CD4-positive, alpha-beta memory T cell (primary cell): ENCODE measurements at regions not wholly inside any gene's neighbourhood (a gene's known extent, or its start where the extent isn't known, plus 50 kb on each side); places are given as distances from the start of the nearest gene placed in this dataset.

Experiments used
- CTCF ChIA-PET: fragments of 350-600 bp; sonication (Branson Sonifier 250); formaldehyde crosslinking; loops from one replicate; lab custom pipeline; 2021; ENCODE audit warnings: inconsistent platforms; ENCODE audit not compliant: partially characterized antibody; lab: Charles Lee
- POLR2A ChIA-PET: fragments of 350-600 bp; sonication (Branson Sonifier 250); formaldehyde crosslinking; loops from one replicate; lab custom pipeline; 2021; ENCODE audit not compliant: partially characterized antibody; lab: Charles Lee
- DNase-seq, 5 donors: peaks; one replicate each; pipeline versions ENCODE4 v3.0.0 to v3.0.0-alpha.2; 2020 to 2022; ENCODE audit warnings: mixed read lengths in 1 of 5
- H3K27ac ChIP-seq: one replicate; pipeline ENCODE4 v1.7.0; 2013; ENCODE audit warnings: low read depth, low read length
- H3K27me3 ChIP-seq: 2 replicates; pipeline ENCODE4 v1.7.0; 2013; ENCODE audit warnings: mild to moderate bottlenecking, low read length, moderate library complexity; ENCODE audit not compliant: insufficient read depth
- H3K36me3 ChIP-seq: 2 replicates; pipeline ENCODE4 v1.7.0; 2013; ENCODE audit warnings: mild to moderate bottlenecking, low read length, moderate library complexity; ENCODE audit not compliant: insufficient read depth
- H3K4me1 ChIP-seq: 2 replicates; pipeline ENCODE4 v1.7.0; 2013; ENCODE audit warnings: mild to moderate bottlenecking, low read length, moderate library complexity; ENCODE audit not compliant: insufficient read depth
- H3K4me3 ChIP-seq, 2 donors: one replicate each; pipeline ENCODE4 v1.7.0; 2013; ENCODE audit warnings: low read length in 2 of 2, mild to moderate bottlenecking in 1 of 2
- H3K9me3 ChIP-seq, 2 donors: one replicate each; pipeline ENCODE4 v1.7.0; 2013; ENCODE audit warnings: low read length in 2 of 2, control low read depth in 1 of 2; ENCODE audit not compliant: control insufficient read depth in 1 of 2
- H3K27ac Mint-ChIP-seq, 7 donors: one replicate each; pipeline ENCODE4 v1.8.0; 2020 to 2021; ENCODE audit warnings: mixed read lengths in 7 of 7, mild to moderate bottlenecking in 6 of 7, inconsistent platforms in 3 of 7, moderate library complexity in 3 of 7
- H3K27me3 Mint-ChIP-seq, 2 donors: one replicate each; pipeline ENCODE4 v1.8.0; 2020 to 2021; ENCODE audit warnings: mixed read lengths in 2 of 2
- H3K36me3 Mint-ChIP-seq, 2 donors: one replicate each; pipeline ENCODE4 v1.8.0; 2020 to 2021; ENCODE audit warnings: mixed read lengths in 2 of 2, inconsistent platforms in 1 of 2, mild to moderate bottlenecking in 1 of 2
- H3K4me1 Mint-ChIP-seq, 4 donors: one replicate each; pipeline ENCODE4 v1.8.0; 2020 to 2021; ENCODE audit warnings: mixed read lengths in 4 of 4, mild to moderate bottlenecking in 1 of 4
- H3K4me3 Mint-ChIP-seq, 8 donors: one replicate each; pipeline ENCODE4 v1.8.0; 2020 to 2021; ENCODE audit warnings: mixed read lengths in 8 of 8, mild to moderate bottlenecking in 7 of 8, moderate library complexity in 6 of 8, inconsistent platforms in 3 of 8
- H3K9me3 Mint-ChIP-seq, 8 donors: one replicate each; pipeline ENCODE4 v1.8.0; 2020 to 2021; ENCODE audit warnings: mixed read lengths in 8 of 8, mild to moderate bottlenecking in 5 of 8, inconsistent platforms in 3 of 8, moderate library complexity in 1 of 8
- intact Hi-C: fragments of 100-400 bp; cut with micrococcal nuclease; formaldehyde crosslinking; loops from one replicate; pipeline ENCODE4 v1.15.1; 2023

DNA sequence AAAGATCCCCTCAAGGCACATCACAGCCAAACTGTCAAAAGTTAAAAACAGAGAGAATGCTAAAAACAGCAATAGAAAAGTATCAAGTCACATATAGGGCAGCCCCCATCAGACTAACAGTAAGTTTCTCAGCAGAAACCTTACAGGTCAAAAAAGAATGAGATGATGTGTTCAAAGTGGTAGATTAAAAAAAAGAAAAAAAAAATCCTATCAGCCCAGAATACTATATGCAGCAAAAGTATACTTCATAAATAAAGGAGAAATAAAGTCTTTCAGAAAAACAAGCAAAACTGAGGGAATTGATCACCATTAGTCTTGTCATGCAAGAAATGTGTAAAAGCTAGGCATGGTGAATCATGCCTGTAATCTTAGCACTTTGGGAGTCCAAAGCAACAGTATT is 99.9 kb upstream of the RAD23B start:
- Mint-ChIP-seq H3K27me3 (peaks cover 20 to 30% of the 10 kb centered on the region in 2 donors), H3K27ac (no peak overlapping the region)
- POLR2A ChIA-PET = no interaction called here

DNA sequence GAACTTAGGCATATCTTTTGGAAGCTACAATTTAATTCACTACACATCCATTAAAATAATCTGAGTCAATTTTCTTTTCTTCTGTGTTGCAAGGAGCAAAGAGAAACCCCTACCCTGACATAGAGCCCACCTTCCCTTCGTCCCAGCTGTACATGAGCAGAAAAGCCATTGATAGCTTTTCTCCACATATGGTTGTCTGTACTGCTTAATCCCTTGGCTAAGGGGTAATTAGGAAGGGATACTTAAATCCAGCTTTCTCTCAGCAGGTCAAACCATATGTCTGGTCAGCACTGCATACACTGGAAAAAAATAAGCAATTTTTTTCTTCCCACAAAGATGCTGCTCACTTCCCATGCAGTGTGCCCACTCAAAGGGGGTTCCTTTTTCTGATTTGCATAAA is 94.7 kb upstream of the RAD23B start:
- Histone ChIP-seq H3K36me3 (no peaks in the 10 kb centered on the region), H3K4me1 (no peaks in the 10 kb centered on the region), H3K27ac (no peak overlapping the region), H3K27me3 (no peaks in the 10 kb centered on the region), H3K9me3 (no peaks in the 10 kb centered on the region), H3K4me3 (no peak overlapping the region)
- peaks cover 0 to 10% (median 7%) of the 10 kb centered on the region in 8 donors for H3K9me3 Mint-ChIP-seq
- peaks cover 4 to 16% of the 10 kb centered on the region in 2 donors for H3K27me3 Mint-ChIP-seq
- H3K27ac Mint-ChIP-seq = no peak overlapping the region
- DNase-seq = no peak
- H3K4me3 Mint-ChIP-seq = no peak overlapping the region
- intact Hi-C loops = no loop called here
- CTCF ChIA-PET = no interaction called here
- POLR2A ChIA-PET = no interaction called here
- no peaks in the 10 kb centered on the region for H3K36me3 Mint-ChIP-seq
- H3K4me1 Mint-ChIP-seq = no peaks in the 10 kb centered on the region

More for the DNA sequence above, 99.9 kb upstream of the RAD23B start:
- Histone ChIP-seq H3K9me3 (no peaks in the 10 kb centered on the region), H3K4me3 (no peak overlapping the region), H3K4me1 (no peaks in the 10 kb centered on the region), H3K27ac (no peak overlapping the region), H3K27me3 (no peaks in the 10 kb centered on the region), H3K36me3 (no peaks in the 10 kb centered on the region)
- intact Hi-C loops = no loop called here
- Mint-ChIP-seq H3K4me3 (no peak overlapping the region), H3K36me3 (no peaks in the 10 kb centered on the region), H3K9me3 (peaks cover 5 to 32% (median 24%) of the 10 kb centered on the region in 8 donors), H3K4me1 (no peaks in the 10 kb centered on the region)
- CTCF ChIA-PET = interaction anchor here (0.9 to 1.4 kb wide), 2 partner anchors 8 to 158 kb away, joined by 4 read pairs; no protein-coding TSS in a partner anchor
- DNase-seq = no peak

DNA sequence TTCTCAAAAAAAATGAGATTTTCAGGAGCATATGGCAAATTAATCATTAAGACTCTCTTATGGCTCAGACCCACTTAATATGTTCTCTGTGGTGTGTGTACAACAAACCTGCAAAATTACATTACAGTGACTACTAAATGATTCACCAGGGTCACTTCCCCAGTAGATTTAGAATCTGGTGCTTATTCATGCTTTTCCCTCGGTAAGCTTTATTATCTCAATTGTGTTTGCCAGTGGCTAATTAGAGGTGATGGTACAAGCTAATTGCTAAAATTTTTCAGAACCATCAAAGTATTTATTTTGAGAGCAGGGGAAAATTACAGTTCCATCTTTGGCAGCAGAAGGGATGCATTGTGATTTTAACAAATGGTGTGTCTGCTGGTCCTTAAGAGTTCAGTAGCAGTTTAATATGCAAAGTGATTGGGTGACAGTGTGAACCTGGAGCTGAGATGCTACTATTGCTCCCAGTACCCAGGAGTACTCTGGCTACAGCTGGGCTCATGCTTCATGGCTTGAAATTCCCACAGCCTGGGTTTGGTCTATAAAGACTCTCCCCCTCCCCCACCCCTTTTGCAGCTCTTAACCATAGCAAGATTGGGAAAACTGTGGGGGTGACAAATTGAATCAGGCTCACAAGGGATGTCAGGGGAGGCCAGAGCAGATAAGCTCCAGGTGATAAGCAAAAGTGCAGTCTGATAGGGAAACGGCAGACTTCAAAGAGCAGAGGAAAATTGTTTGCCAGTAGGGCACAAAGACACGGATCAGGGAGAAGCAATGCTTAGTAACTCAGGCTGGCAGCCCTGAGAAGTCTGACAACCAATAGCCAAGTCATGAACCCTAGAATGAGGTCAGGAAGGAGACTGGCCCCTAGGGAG is 92.8 kb upstream of the RAD23B start:
- H3K27me3 ChIP-seq = no peaks in the 10 kb centered on the region
- Mint-ChIP-seq H3K4me1 (no peaks in the 10 kb centered on the region), H3K27ac (no peak overlapping the region), H3K4me3 (no peak overlapping the region), H3K27me3 (peaks cover 4 to 14% of the 10 kb centered on the region in 2 donors), H3K36me3 (no peaks in the 10 kb centered on the region), H3K9me3 (no peaks in the 10 kb centered on the region)
- DNase-seq = no peak
- intact Hi-C loops = no loop called here
- no peaks in the 10 kb centered on the region for H3K36me3 ChIP-seq
- POLR2A ChIA-PET = no interaction called here
- no peaks in the 10 kb centered on the region for H3K9me3 ChIP-seq
- CTCF ChIA-PET = interaction anchor here (2.1 kb wide), 1 partner anchor 151 kb away, joined by 7 read pairs; no protein-coding TSS in a partner anchor
- no peak overlapping the region for H3K27ac ChIP-seq
- no peaks in the 10 kb centered on the region for H3K4me1 ChIP-seq
- no peak overlapping the region for H3K4me3 ChIP-seq

DNA sequence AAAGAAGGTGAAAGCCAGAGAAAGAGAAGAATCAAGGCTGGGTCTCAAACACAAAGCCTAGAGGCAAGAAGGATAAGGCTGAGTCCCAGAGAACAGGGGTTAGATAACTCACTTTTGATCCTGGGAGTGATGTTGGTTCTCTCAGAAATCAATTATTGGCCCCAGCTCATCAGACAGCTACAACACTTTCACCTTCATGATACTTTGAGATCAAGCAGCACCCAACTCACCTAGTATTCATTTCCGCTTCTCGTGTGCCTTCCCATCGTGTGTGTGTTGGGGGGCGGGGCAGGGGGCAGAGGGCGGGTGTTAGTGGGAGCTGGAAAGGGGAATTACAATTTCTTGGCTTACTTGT is 92.2 kb upstream of the RAD23B start:
- Mint-ChIP-seq H3K4me1 (no peaks in the 10 kb centered on the region), H3K27ac (no peak overlapping the region), H3K4me3 (no peak overlapping the region), H3K9me3 (no peaks in the 10 kb centered on the region), H3K36me3 (no peaks in the 10 kb centered on the region), H3K27me3 (peaks cover 5 to 15% of the 10 kb centered on the region in 2 donors)
- H3K4me1 ChIP-seq = no peaks in the 10 kb centered on the region
- no peaks in the 10 kb centered on the region for H3K9me3 ChIP-seq
- H3K27me3 ChIP-seq = no peaks in the 10 kb centered on the region
- intact Hi-C loops = no loop called here
- no peak overlapping the region for H3K27ac ChIP-seq
- CTCF ChIA-PET = interaction anchor here (2.1 kb wide), 1 partner anchor 150 kb away, joined by 7 read pairs; no protein-coding TSS in a partner anchor
- no peak overlapping the region for H3K4me3 ChIP-seq
- no peak for DNase-seq
- POLR2A ChIA-PET = no interaction called here
- no peaks in the 10 kb centered on the region for H3K36me3 ChIP-seq

DNA sequence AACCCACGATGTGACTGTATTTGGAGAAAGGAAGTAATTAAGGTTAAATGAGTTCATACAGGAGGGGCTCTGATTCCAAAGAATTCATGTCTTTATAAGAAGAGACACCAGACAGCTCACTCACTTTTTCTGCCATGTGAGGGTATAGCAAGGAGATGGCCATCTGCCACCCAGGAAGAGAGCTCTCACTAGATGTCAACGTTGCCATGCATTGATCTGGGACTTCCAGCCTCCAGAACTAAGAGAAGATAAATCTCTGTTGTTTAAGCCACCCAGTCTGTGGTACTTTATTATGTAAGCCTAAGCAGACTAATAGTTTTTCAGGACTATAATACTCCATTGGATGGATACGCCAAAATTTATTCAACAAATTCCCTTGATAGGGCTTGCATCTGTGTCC is 89.8 kb upstream of the RAD23B start:
- no peaks in the 10 kb centered on the region for H3K4me1 ChIP-seq
- Mint-ChIP-seq H3K4me1 (no peaks in the 10 kb centered on the region), H3K4me3 (no peak overlapping the region), H3K36me3 (no peaks in the 10 kb centered on the region), H3K27ac (no peak overlapping the region), H3K27me3 (peaks cover 5% of the 10 kb centered on the region in 2 donors), H3K9me3 (no peaks in the 10 kb centered on the region)
- H3K36me3 ChIP-seq = no peaks in the 10 kb centered on the region
- no peak for DNase-seq
- ChIA-PET POLR2A (no interaction called here), CTCF (interaction anchor here (1.6 kb wide), 1 partner anchor 148 kb away, joined by 6 read pairs; no protein-coding TSS in a partner anchor)
- no peak overlapping the region for H3K27ac ChIP-seq
- H3K9me3 ChIP-seq = no peaks in the 10 kb centered on the region
- intact Hi-C loops = no loop called here
- no peaks in the 10 kb centered on the region for H3K27me3 ChIP-seq
- H3K4me3 ChIP-seq = no peak overlapping the region

DNA sequence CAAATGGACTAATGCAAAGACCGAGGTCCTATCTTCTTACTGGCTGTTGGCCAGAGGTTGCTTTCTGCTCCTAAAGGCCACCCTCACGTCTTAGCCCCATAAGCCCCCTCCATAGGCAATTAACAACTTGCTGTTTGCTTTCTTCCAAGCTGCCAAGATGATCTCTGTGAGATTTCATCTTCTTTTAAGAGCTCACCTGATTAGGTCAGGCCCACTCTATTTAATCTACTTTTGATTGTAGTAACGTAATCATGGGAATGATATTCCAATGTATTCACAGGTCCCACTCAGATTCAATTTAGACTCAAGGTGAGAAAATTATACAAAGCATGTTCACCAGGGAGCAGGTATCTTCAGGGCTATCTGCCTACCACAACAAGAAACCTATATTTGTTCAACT is 84.4 kb upstream of the RAD23B start:
- no peaks in the 10 kb centered on the region for H3K4me1 Mint-ChIP-seq
- Histone ChIP-seq H3K27ac (no peak overlapping the region), H3K27me3 (no peaks in the 10 kb centered on the region), H3K9me3 (no peaks in the 10 kb centered on the region), H3K4me1 (no peaks in the 10 kb centered on the region), H3K36me3 (no peaks in the 10 kb centered on the region), H3K4me3 (no peak overlapping the region)
- ChIA-PET CTCF (no interaction called here), POLR2A (no interaction called here)
- H3K36me3 Mint-ChIP-seq = no peaks in the 10 kb centered on the region
- H3K27me3 Mint-ChIP-seq = peaks cover 2 to 6% of the 10 kb centered on the region in 2 donors
- no peak overlapping the region for H3K4me3 Mint-ChIP-seq
- intact Hi-C loops = no loop called here
- peaks cover 0 to 7% (median 4%) of the 10 kb centered on the region in 8 donors for H3K9me3 Mint-ChIP-seq
- H3K27ac Mint-ChIP-seq = no peak overlapping the region
- no peak for DNase-seq

DNA sequence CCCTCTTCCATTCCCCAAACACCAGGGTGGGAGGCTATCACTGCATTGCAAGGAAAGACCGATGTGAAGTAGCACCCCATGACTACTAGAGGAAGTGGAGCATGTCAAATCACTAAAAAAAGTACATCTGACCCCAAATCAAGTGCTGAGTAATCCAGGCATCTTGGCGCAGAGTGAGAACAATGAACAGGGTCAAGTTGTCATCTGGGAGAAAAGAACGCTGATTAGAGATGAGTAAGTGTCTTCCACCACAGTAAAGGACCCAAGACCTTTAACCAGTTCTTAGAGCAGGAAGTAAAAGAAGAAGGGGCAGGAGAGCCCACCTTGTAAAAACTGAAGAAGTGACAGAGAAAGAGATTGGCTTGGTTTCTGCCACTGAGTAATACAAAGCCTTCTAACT is 75.0 kb upstream of the RAD23B start:
- Mint-ChIP-seq H3K4me3 (no peak overlapping the region), H3K9me3 (peaks cover 0 to 6% (median 1%) of the 10 kb centered on the region in 8 donors), H3K27me3 (peaks cover 2 to 5% of the 10 kb centered on the region in 2 donors), H3K36me3 (no peaks in the 10 kb centered on the region), H3K27ac (no peak overlapping the region), H3K4me1 (peaks cover 0 to 3% (median under 1%) of the 10 kb centered on the region in 4 donors)
- intact Hi-C loops = no loop called here
- POLR2A ChIA-PET = no interaction called here
- Histone ChIP-seq H3K36me3 (no peaks in the 10 kb centered on the region), H3K9me3 (no peaks in the 10 kb centered on the region), H3K27ac (no peak overlapping the region), H3K27me3 (no peaks in the 10 kb centered on the region), H3K4me1 (peaks cover under 1% of the 10 kb centered on the region), H3K4me3 (no peak overlapping the region)
- no peak for DNase-seq
- CTCF ChIA-PET = interaction anchor here (1.2 kb wide), 1 partner anchor 133 kb away, joined by 5 read pairs; no protein-coding TSS in a partner anchor
